ENCODE measurements at regions not wholly inside any gene's neighbourhood (a gene's known extent, or its start where the extent isn't known, plus 50 kb on each side); places are given as distances from the start of the nearest gene placed in this dataset.

GRCh38 chr2:198975779-198976178, 482.0 kb downstream of the SATB2 start:
- peaks cover 7 to 24% of the 10 kb centered on the region in 2 donors for H3K9me3 ChIP-seq
- H3K36me3 ChIP-seq = no peaks in the 10 kb centered on the region
- no peak overlapping the region for H3K27ac ChIP-seq
- H3K27me3 ChIP-seq = no peaks in the 10 kb centered on the region
- no peak overlapping the region for H3K4me3 ChIP-seq
- DNase-seq (ENCODE audit: low spot score) = no peak
- no peaks in the 10 kb centered on the region for H3K4me1 ChIP-seq
- TF ChIP-seq CTCF (IDR thresholded peaks at IDR 0.05) = no peak

GRCh38 chr2:198973785-198974184, 484.0 kb downstream of the SATB2 start:
- no peak overlapping the region for H3K27ac ChIP-seq
- peaks cover 7 to 24% of the 10 kb centered on the region in 2 donors for H3K9me3 ChIP-seq
- H3K4me3 ChIP-seq = no peak overlapping the region
- H3K36me3 ChIP-seq = no peaks in the 10 kb centered on the region
- no peaks in the 10 kb centered on the region for H3K4me1 ChIP-seq
- no peak for DNase-seq (ENCODE audit: low spot score)
- no peak for TF ChIP-seq CTCF (IDR thresholded peaks at IDR 0.05)
- H3K27me3 ChIP-seq = no peaks in the 10 kb centered on the region

- Histone ChIP-seq H3K4me3 (no peak overlapping the region), H3K27me3 (no peaks in the 10 kb centered on the region), H3K4me1 (no peaks in the 10 kb centered on the region), H3K9me3 (peaks cover 7 to 24% of the 10 kb centered on the region in 2 donors), H3K27ac (no peak overlapping the region), H3K36me3 (no peaks in the 10 kb centered on the region)
- TF ChIP-seq CTCF (IDR thresholded peaks at IDR 0.05) = no peak
- DNase-seq (ENCODE audit: low spot score) = no peak
Observed at GRCh38 chr2:198973181-198973580, 484.6 kb downstream of the SATB2 start.

GRCh38 chr2:198968545-198968944, 489.2 kb downstream of the SATB2 start:
- Histone ChIP-seq H3K27ac (no peak overlapping the region), H3K4me1 (no peaks in the 10 kb centered on the region), H3K9me3 (no peaks in the 10 kb centered on the region), H3K4me3 (no peak overlapping the region), H3K36me3 (no peaks in the 10 kb centered on the region), H3K27me3 (no peaks in the 10 kb centered on the region)
- TF ChIP-seq CTCF (IDR thresholded peaks at IDR 0.05) = no peak
- no peak for DNase-seq (ENCODE audit: low spot score)

- no peak for TF ChIP-seq CTCF (IDR thresholded peaks at IDR 0.05)
- no peak for DNase-seq (ENCODE audit: low spot score)
- H3K27ac ChIP-seq = no peak overlapping the region
- no peaks in the 10 kb centered on the region for H3K9me3 ChIP-seq
- H3K4me3 ChIP-seq = no peak overlapping the region
- H3K4me1 ChIP-seq = no peaks in the 10 kb centered on the region
- H3K27me3 ChIP-seq = no peaks in the 10 kb centered on the region
- no peaks in the 10 kb centered on the region for H3K36me3 ChIP-seq
Observed at GRCh38 chr2:198966269-198966668, 491.5 kb downstream of the SATB2 start.

- DNase-seq (ENCODE audit: low spot score) = no peak
- H3K4me1 ChIP-seq = no peaks in the 10 kb centered on the region
- no peaks in the 10 kb centered on the region for H3K9me3 ChIP-seq
- no peaks in the 10 kb centered on the region for H3K36me3 ChIP-seq
- TF ChIP-seq CTCF (IDR thresholded peaks at IDR 0.05) = no peak
- H3K27me3 ChIP-seq = no peaks in the 10 kb centered on the region
- H3K27ac ChIP-seq = no peak overlapping the region
- no peak overlapping the region for H3K4me3 ChIP-seq
Observed at GRCh38 chr2:198961547-198961946, 496.2 kb downstream of the SATB2 start.

All from right atrium auricular region (tissue), 2 donors.